Lower leg skin (tissue), 3 donors: ENCODE measurements at regions not wholly inside any gene's neighbourhood (a gene's known extent, or its start where the extent isn't known, plus 50 kb on each side); places are given as distances from the start of the nearest gene placed in this dataset.

ENCODE experiments used
- CTCF ChIP-seq, 3 donors: fragments of 450-650 bp; IDR thresholded peaks; one replicate each; pipeline ENCODE4 v1.5.1; 2016; ENCODE audit warnings: antibody characterized with exemption in 3 of 3, mild to moderate bottlenecking in 3 of 3, moderate library complexity in 2 of 3
- POLR2A ChIP-seq, 2 donors: fragments of 450-650 bp; IDR thresholded peaks; one replicate each; pipeline ENCODE4 v1.6.1; 2016 to 2017; ENCODE audit warnings: antibody characterized with exemption in 2 of 2, mild to moderate bottlenecking in 1 of 2, moderate library complexity in 1 of 2

DNA sequence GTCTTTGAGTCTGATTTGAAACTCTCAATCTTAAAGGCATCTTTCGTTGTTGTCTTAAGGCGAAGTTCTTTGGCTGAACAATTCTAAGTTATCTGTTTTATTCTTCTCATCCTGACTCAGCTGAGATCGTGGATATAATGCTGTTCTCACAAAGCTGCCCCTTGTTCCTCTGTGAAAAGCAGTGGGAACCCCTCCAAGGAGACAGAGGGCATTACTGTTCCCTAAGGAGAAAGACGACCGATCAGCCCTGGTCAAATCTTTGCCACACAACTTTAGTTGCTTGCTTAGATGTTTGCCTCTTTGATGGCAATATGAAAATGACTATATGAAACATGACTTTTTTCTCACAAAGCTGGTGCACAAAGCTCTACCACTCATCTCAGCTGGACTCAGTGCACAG is 1016.7 kb downstream of the REEP3 start:
- TF ChIP-seq CTCF (IDR thresholded peaks at IDR 0.05) (no peak), POLR2A (IDR thresholded peaks at IDR 0.05) (no peak)
